ENCODE measurements at regions not wholly inside any gene's neighbourhood (a gene's known extent, or its start where the extent isn't known, plus 50 kb on each side); places are given as distances from the start of the nearest gene placed in this dataset.

GRCh38 chr1:101548376-101548775, 311.6 kb downstream of the S1PR1 start:
- no peak overlapping the region for H3K27ac Mint-ChIP-seq (ENCODE audit: unreplicated experiment)
- no peak for DNase-seq
- no peaks in the 10 kb centered on the region for H3K4me1 Mint-ChIP-seq (ENCODE audit: low read depth, unreplicated experiment)
- H3K36me3 Mint-ChIP-seq (ENCODE audit: unreplicated experiment) = no peaks in the 10 kb centered on the region
- H3K4me3 Mint-ChIP-seq (ENCODE audit: unreplicated experiment) = no peak overlapping the region
- TF ChIP-seq CTCF (IDR thresholded peaks at IDR 0.05; ENCODE audit: partially characterized antibody, unreplicated experiment) = no peak
- no peaks in the 10 kb centered on the region for H3K9me3 Mint-ChIP-seq (ENCODE audit: unreplicated experiment)
- H3K27me3 Mint-ChIP-seq (ENCODE audit: unreplicated experiment) = peaks cover 1% of the 10 kb centered on the region

GRCh38 chr1:101550581-101550980, 313.8 kb downstream of the S1PR1 start:
- no peak for TF ChIP-seq CTCF (IDR thresholded peaks at IDR 0.05; ENCODE audit: partially characterized antibody, unreplicated experiment)
- H3K27me3 Mint-ChIP-seq (ENCODE audit: unreplicated experiment) = no peaks in the 10 kb centered on the region
- H3K27ac Mint-ChIP-seq (ENCODE audit: unreplicated experiment) = no peak overlapping the region
- H3K36me3 Mint-ChIP-seq (ENCODE audit: unreplicated experiment) = peaks cover 4% of the 10 kb centered on the region
- H3K4me1 Mint-ChIP-seq (ENCODE audit: low read depth, unreplicated experiment) = no peaks in the 10 kb centered on the region
- no peak overlapping the region for H3K4me3 Mint-ChIP-seq (ENCODE audit: unreplicated experiment)
- no peaks in the 10 kb centered on the region for H3K9me3 Mint-ChIP-seq (ENCODE audit: unreplicated experiment)
- no peak for DNase-seq

DNA sequence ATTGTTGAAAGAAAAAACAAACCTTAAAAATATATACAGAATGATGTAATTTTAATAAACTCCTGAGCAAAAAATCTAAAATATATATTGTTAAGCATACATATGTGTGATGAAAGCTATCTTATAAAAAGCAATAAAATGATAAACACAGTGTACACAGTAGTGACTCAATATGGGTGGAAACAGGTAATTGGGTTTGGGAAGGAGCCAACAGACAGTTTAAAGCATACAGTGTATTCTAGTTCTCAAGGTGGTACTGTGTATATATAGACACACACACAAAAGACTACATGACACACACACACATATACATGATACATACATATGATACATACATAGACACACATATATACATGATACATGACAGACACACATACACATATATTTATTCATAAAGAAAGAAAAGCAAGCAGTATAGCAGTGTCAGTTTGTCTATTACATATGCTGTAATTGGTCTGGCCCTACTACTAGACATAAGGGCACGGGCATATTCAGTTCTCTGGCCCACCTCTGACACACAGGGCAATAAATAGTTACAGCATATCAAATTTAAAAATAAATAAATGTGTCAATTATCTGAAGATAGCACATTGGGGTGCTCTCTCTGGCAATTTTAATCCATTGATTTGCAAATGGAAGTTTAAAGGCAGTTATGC, 330.2 kb downstream of the S1PR1 start:
- H3K27ac Mint-ChIP-seq (ENCODE audit: unreplicated experiment) = no peak overlapping the region
- no peak overlapping the region for H3K4me3 Mint-ChIP-seq (ENCODE audit: unreplicated experiment)
- no peak for TF ChIP-seq CTCF (IDR thresholded peaks at IDR 0.05; ENCODE audit: partially characterized antibody, unreplicated experiment)
- H3K27me3 Mint-ChIP-seq (ENCODE audit: unreplicated experiment) = no peaks in the 10 kb centered on the region
- H3K9me3 Mint-ChIP-seq (ENCODE audit: unreplicated experiment) = no peaks in the 10 kb centered on the region
- H3K36me3 Mint-ChIP-seq (ENCODE audit: unreplicated experiment) = no peaks in the 10 kb centered on the region
- no peak for DNase-seq
- H3K4me1 Mint-ChIP-seq (ENCODE audit: low read depth, unreplicated experiment) = no peaks in the 10 kb centered on the region

- peak; percentile 62 for DNase-seq
- Mint-ChIP-seq H3K4me1 (ENCODE audit: low read depth, unreplicated experiment) (no peaks in the 10 kb centered on the region), H3K4me3 (ENCODE audit: unreplicated experiment) (no peak overlapping the region), H3K27ac (ENCODE audit: unreplicated experiment) (no peak overlapping the region), H3K36me3 (ENCODE audit: unreplicated experiment) (no peaks in the 10 kb centered on the region), H3K27me3 (ENCODE audit: unreplicated experiment) (no peaks in the 10 kb centered on the region), H3K9me3 (ENCODE audit: unreplicated experiment) (no peaks in the 10 kb centered on the region)
- peak; percentile 93 for TF ChIP-seq CTCF (IDR thresholded peaks at IDR 0.05; ENCODE audit: partially characterized antibody, unreplicated experiment)
These were observed 330.9 kb downstream of the S1PR1 start for GRCh38 chr1:101567582-101568189.

GRCh38 chr1:101587741-101588140, 350.9 kb downstream of the S1PR1 start:
- Mint-ChIP-seq H3K9me3 (ENCODE audit: unreplicated experiment) (no peaks in the 10 kb centered on the region), H3K27me3 (ENCODE audit: unreplicated experiment) (no peaks in the 10 kb centered on the region), H3K36me3 (ENCODE audit: unreplicated experiment) (no peaks in the 10 kb centered on the region), H3K27ac (ENCODE audit: unreplicated experiment) (no peak overlapping the region), H3K4me3 (ENCODE audit: unreplicated experiment) (no peak overlapping the region), H3K4me1 (ENCODE audit: low read depth, unreplicated experiment) (no peaks in the 10 kb centered on the region)
- no peak for TF ChIP-seq CTCF (IDR thresholded peaks at IDR 0.05; ENCODE audit: partially characterized antibody, unreplicated experiment)
- no peak for DNase-seq

All from glutamatergic neuron (in vitro differentiated cells).